H1 (cell line): ENCODE measurements at regions not wholly inside any gene's neighbourhood (a gene's known extent, or its start where the extent isn't known, plus 50 kb on each side); places are given as distances from the start of the nearest gene placed in this dataset.

Source experiments
- CTCF ChIA-PET: fragments of 300-600 bp; sonication (Branson Sonifier 250); formaldehyde crosslinking; loops from one replicate; lab custom pipeline; 2021; ENCODE audit not compliant: partially characterized antibody; lab: Charles Lee
- POLR2A ChIA-PET: fragments of 300-600 bp; sonication (Branson Sonifier 250); formaldehyde crosslinking; loops from one replicate; lab custom pipeline; 2021; ENCODE audit warnings: inconsistent platforms; ENCODE audit not compliant: partially characterized antibody; lab: Charles Lee
- DNase-seq, 2 experiments: peaks; one replicate each; pipeline versions ENCODE4 v3.0.0 to v3.0.0-alpha.2; 2010 to 2022; ENCODE audit warnings: low spot score in 2 of 2, low read depth in 1 of 2, mixed read lengths in 1 of 2
- FAIRE-seq: peaks from 2 replicates; lab custom pipeline; 2011; peaks lifted over from hg19 to GRCh38; lab: Jason Lieb, UNC
- H2AFZ ChIP-seq: 2 replicates; pipeline ENCODE4 v1.8.1; 2012; ENCODE audit warnings: low read length, inconsistent platforms
- H2AK5ac ChIP-seq: 2 replicates; pipeline ENCODE4 v1.6.1; 2013; ENCODE audit warnings: low read depth, low read length
- H2BK120ac ChIP-seq: replicated peaks from 2 replicates; pipeline ENCODE3; 2013; ENCODE audit warnings: low read depth, low read length, inconsistent platforms
- H2BK12ac ChIP-seq: 2 replicates; pipeline ENCODE4 v1.6.1; 2013; ENCODE audit warnings: low read depth, low read length
- H2BK15ac ChIP-seq: 2 replicates; pipeline ENCODE4 v1.6.1; 2013; ENCODE audit warnings: low read length
- H2BK20ac ChIP-seq: 2 replicates; pipeline ENCODE4 v1.6.1; 2013; ENCODE audit warnings: low read length
- H2BK5ac ChIP-seq: 2 replicates; pipeline ENCODE4 v1.6.1; 2013; ENCODE audit warnings: low read depth, low read length
- H3K14ac ChIP-seq: 2 replicates; pipeline ENCODE4 v1.6.1; 2013; ENCODE audit warnings: inconsistent platforms; ENCODE audit not compliant: insufficient read length
- H3K18ac ChIP-seq: 2 replicates; pipeline ENCODE4 v1.6.1; 2013; ENCODE audit warnings: low read length; ENCODE audit errors: extremely low read depth
- H3K23ac ChIP-seq: 2 replicates; pipeline ENCODE4 v1.6.1; 2013; ENCODE audit warnings: inconsistent platforms; ENCODE audit not compliant: insufficient read length
- H3K23me2 ChIP-seq: 2 replicates; pipeline ENCODE4 v1.6.1; 2013; ENCODE audit warnings: low read depth, low read length
- H3K27ac ChIP-seq: 2 replicates; pipeline ENCODE4 v1.6.1; 2011; ENCODE audit warnings: low read depth, low read length, inconsistent platforms
- H3K27me3 ChIP-seq, 4 experiments: replicated peaks in 1 of 4; 1 replicate in 1 of 4; 2 replicates in 3 of 4; pipeline versions ENCODE4 v1.6.1 to v1.8.1; 2011 to 2013; ENCODE audit warnings: low read length in 3 of 4, mild to moderate bottlenecking in 3 of 4, inconsistent platforms in 2 of 4, mixed read lengths in 2 of 4, moderate library complexity in 1 of 4; ENCODE audit not compliant: control insufficient read depth in 3 of 4, insufficient read depth in 3 of 4; ENCODE audit errors: extremely low read depth in 1 of 4
- H3K36me3 ChIP-seq, 4 experiments: 2 replicates each; pipeline versions ENCODE4 v1.6.1 to v1.8.1; 2011 to 2013; ENCODE audit warnings: mild to moderate bottlenecking in 4 of 4, low read length in 3 of 4, moderate library complexity in 2 of 4, control low read depth in 1 of 4, inconsistent platforms in 1 of 4; ENCODE audit not compliant: insufficient read depth in 4 of 4, control insufficient read depth in 2 of 4
- H3K4ac ChIP-seq: replicated peaks from 2 replicates; pipeline ENCODE3; 2013; ENCODE audit warnings: low read length, low read depth, mixed read lengths, inconsistent platforms; ENCODE audit not compliant: insufficient read length
- H3K4me1 ChIP-seq, 4 experiments: replicated peaks in 1 of 4; 1 replicate in 1 of 4; 2 replicates in 3 of 4; pipeline versions ENCODE4 v1.6.1 to v1.8.1; 2011 to 2013; ENCODE audit warnings: low read length in 3 of 4, inconsistent platforms in 2 of 4, mixed read lengths in 1 of 4; ENCODE audit not compliant: insufficient read depth in 4 of 4, control insufficient read depth in 3 of 4
- H3K4me2 ChIP-seq, 2 experiments: 2 replicates each; pipeline versions ENCODE4 v1.6.1 to v1.8.1; 2011 to 2013; ENCODE audit warnings: low read depth in 2 of 2, low read length in 2 of 2, control low read depth in 1 of 2, inconsistent platforms in 1 of 2, mild to moderate bottlenecking in 1 of 2; ENCODE audit not compliant: insufficient read depth in 1 of 2
- H3K4me3 ChIP-seq, 4 experiments: fragments of 200-600, 300-600 bp in 1 of 4; sonication (generic), shearing (Covaris generic), sonication (Bioruptor Twin) in 1 of 4; 2 replicates each; pipeline versions ENCODE4 v1.5.1 to v1.8.1; 2011 to 2016; ENCODE audit warnings: low read length in 4 of 4, low read depth in 3 of 4, control low read depth in 2 of 4, inconsistent platforms in 2 of 4, mild to moderate bottlenecking in 2 of 4, mixed read lengths in 1 of 4, moderate library complexity in 1 of 4; ENCODE audit not compliant: insufficient read depth in 2 of 4; ENCODE audit errors: extremely low read depth in 1 of 4
- H3K56ac ChIP-seq: replicated peaks from 2 replicates; pipeline ENCODE3; 2013; ENCODE audit warnings: low read depth, mild to moderate bottlenecking, mixed read lengths, low read length, inconsistent platforms; ENCODE audit not compliant: insufficient read length
- H3K79me1 ChIP-seq: 2 replicates; pipeline ENCODE4 v1.6.1; 2013; ENCODE audit warnings: low read depth, low read length, control low read depth
- H3K79me2 ChIP-seq, 2 experiments: 2 replicates each; pipeline versions ENCODE4 v1.6.1 to v1.8.1; 2012 to 2013; ENCODE audit warnings: low read length in 2 of 2, mild to moderate bottlenecking in 2 of 2, inconsistent platforms in 1 of 2; ENCODE audit not compliant: insufficient read depth in 2 of 2, control insufficient read depth in 1 of 2
- H3K9ac ChIP-seq, 4 experiments: replicated peaks in 1 of 4; 1 replicate in 1 of 4; 2 replicates in 3 of 4; pipeline versions ENCODE4 v1.6.1 to v1.8.1; 2011 to 2013; ENCODE audit warnings: low read depth in 3 of 4, low read length in 3 of 4, control low read depth in 2 of 4, mild to moderate bottlenecking in 2 of 4, moderate library complexity in 2 of 4, inconsistent platforms in 1 of 4; ENCODE audit errors: extremely low read depth in 1 of 4
- H3K9me3 ChIP-seq, 2 experiments: 2 replicates each; pipeline versions ENCODE4 v1.6.1 to v1.8.1; 2012 to 2013; ENCODE audit warnings: mild to moderate bottlenecking in 2 of 2, moderate library complexity in 2 of 2, control low read depth in 1 of 2, inconsistent platforms in 1 of 2, low read depth in 1 of 2, low read length in 1 of 2, mixed read lengths in 1 of 2; ENCODE audit not compliant: insufficient read depth in 2 of 2
- H4K20me1 ChIP-seq, 2 experiments: replicated peaks in 1 of 2; 2 replicates each; pipeline versions ENCODE3 to v1.8.1; 2011 to 2013; ENCODE audit warnings: inconsistent platforms in 2 of 2, low read length in 2 of 2, mild to moderate bottlenecking in 1 of 2; ENCODE audit not compliant: insufficient read depth in 2 of 2, control insufficient read depth in 1 of 2
- H4K5ac ChIP-seq: 2 replicates; pipeline ENCODE4 v1.6.1; 2013; ENCODE audit warnings: low read length, low read depth, mixed read lengths, inconsistent platforms; ENCODE audit not compliant: insufficient read length
- H4K8ac ChIP-seq: 2 replicates; pipeline ENCODE4 v1.8.0; 2013; ENCODE audit warnings: mild to moderate bottlenecking, moderate library complexity, low read length, inconsistent platforms; ENCODE audit not compliant: insufficient read depth; ENCODE audit errors: extremely low read depth
- H4K91ac ChIP-seq: replicated peaks from 2 replicates; pipeline ENCODE3; 2013; ENCODE audit warnings: low read length, mixed read lengths, inconsistent platforms; ENCODE audit not compliant: insufficient read length
- POLR2A ChIP-seq, 2 experiments: IDR thresholded peaks; 1 replicate in 1 of 2; 2 replicates in 1 of 2; pipeline ENCODE4 v1.6.1; 2011; ENCODE audit warnings: low read depth in 2 of 2, low read length in 2 of 2, mild to moderate bottlenecking in 2 of 2; ENCODE audit errors: control extremely low read depth in 1 of 2
- RAD21 ChIP-seq, 2 experiments: IDR thresholded peaks in 1 of 2; conservative IDR thresholded peaks in 1 of 2; 2 replicates each; pipeline ENCODE4 v1.6.1; 2011; ENCODE audit warnings: low read depth in 2 of 2, low read length in 2 of 2, improper control_type of control experiment in 1 of 2, inconsistent platforms in 1 of 2, mild to moderate bottlenecking in 1 of 2, moderate library complexity in 1 of 2
- RXRA ChIP-seq: IDR thresholded peaks from 2 replicates; pipeline ENCODE4 v1.6.1; 2011; ENCODE audit warnings: low read depth, mild to moderate bottlenecking, low read length, moderate library complexity; ENCODE audit not compliant: insufficient read depth
- SRF ChIP-seq: IDR thresholded peaks from 2 replicates; pipeline ENCODE4 v1.6.1; 2011; ENCODE audit warnings: mild to moderate bottlenecking, low read depth, low read length, moderate library complexity
- TEAD4 ChIP-seq: IDR thresholded peaks from 2 replicates; pipeline ENCODE4 v1.6.1; 2012; ENCODE audit warnings: low read depth, low read length, inconsistent platforms, mixed read lengths
- WGBS, 2 experiments: shearing (Covaris generic) in 1 of 2; methylation state at CpG; one replicate each; pipeline versions ENCODE4 v1.1.6 to v1.1.7; 2013 to 2015; ENCODE audit warnings: low lambda C conversion rate in 2 of 2, mixed read lengths in 2 of 2, inconsistent platforms in 1 of 2, low coverage in 1 of 2, missing lambda C conversion rate in 1 of 2; ENCODE audit not compliant: insufficient replicate concordance in 2 of 2, insufficient coverage in 1 of 2, insufficient read length in 1 of 2; ENCODE audit errors: extremely low coverage in 1 of 2, missing lambda C conversion rate in 1 of 2; 5-methylcytosine and 5-hydroxymethylcytosine counted together

DNA sequence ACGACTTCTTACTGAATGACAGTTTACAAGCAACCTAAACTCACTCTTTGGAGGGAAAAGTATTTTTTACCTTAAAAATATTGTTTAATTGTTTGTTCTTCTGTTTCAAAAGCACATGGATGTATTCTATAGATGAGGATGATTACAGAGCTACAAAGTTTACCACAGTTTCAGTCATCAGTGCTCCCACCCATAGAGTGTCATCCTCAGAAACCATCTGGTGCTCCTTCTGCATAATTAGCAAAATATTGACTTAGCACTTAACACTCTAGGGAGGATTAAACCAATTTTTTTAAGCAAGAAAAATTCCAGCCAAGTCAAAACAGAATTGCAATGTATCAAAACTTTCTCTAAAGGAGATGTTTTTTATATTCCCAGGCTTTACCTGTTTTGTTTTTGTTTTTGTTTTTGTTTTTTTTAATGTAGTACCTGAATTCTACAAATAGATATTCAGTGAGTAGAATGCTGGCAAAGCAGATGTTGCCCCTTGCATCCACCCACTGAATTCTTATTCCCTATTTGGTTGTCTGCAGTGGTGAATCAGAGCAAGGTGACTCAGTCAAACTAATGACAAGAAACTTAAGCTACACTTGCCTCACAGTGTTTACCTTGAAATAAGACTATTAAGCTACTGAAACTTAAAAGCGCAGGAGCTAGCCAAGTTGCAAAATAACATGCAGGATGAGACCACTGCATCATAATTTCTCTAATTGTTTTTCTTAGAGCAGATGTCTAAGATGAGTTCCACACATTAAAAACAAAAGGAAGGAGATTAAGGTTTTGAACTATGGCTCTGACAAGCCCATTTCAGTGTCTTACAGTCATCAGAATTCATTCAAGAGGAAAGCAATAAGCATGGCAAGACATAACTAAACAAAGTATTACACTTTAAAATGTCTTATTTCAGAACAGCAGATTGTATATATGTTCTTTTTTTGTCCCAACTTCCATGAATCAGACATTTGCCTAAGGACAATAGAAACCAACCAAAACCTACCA lies 155.1 kb upstream of the SOX6 start:
- Histone ChIP-seq H3K56ac (no peak overlapping the region), H2BK12ac (no peak overlapping the region), H3K4ac (no peak overlapping the region), H3K14ac (no peak overlapping the region), H3K27me3 (peaks cover 0 to 1% (median 0%) of the 10 kb centered on the region in 4 experiments; a peak in 1 of 7 replicates), H3K4me2 (no peak overlapping the region), H3K4me3 (no peak overlapping the region), H2AFZ (no peak overlapping the region), H3K9me3 (no peaks in the 10 kb centered on the region)
- FAIRE-seq (no peak), DNase-seq (no peak)
- no peak for TF ChIP-seq RXRA
- TF ChIP-seq SRF: no peak
- TF ChIP-seq TEAD4: no peak
- TF ChIP-seq RAD21 (IDR thresholded peaks at IDR 0.05 in 1 of 2, conservative IDR thresholded peaks at IDR 0.05 in 1 of 2; ENCODE audit: low read depth in 2 of 2, low read length in 2 of 2): no peak
- no peak for TF ChIP-seq POLR2A (IDR thresholded peaks at IDR 0.05; ENCODE audit: control extremely low read depth in 1 of 2, low read depth in 2 of 2, low read length in 2 of 2)
- TF ChIP-seq, all 59 proteins: peak for 0
- Histone ChIP-seq H2BK5ac (no peak overlapping the region), H3K9ac (no peak overlapping the region), H3K23ac (no peak overlapping the region), H2BK15ac (no peak overlapping the region), H4K5ac (no peak overlapping the region), H3K36me3 (no peaks in the 10 kb centered on the region), H3K4me1 (no peaks in the 10 kb centered on the region), H2AK5ac (no peak overlapping the region), H4K91ac (no peak overlapping the region), H3K79me1 (no peaks in the 10 kb centered on the region), H2BK120ac (no peak overlapping the region), H3K18ac (no peak overlapping the region), H4K20me1 (no peaks in the 10 kb centered on the region), H3K23me2 (no peaks in the 10 kb centered on the region), H3K79me2 (no peaks in the 10 kb centered on the region), H2BK20ac (no peak overlapping the region), H4K8ac (no peak overlapping the region), H3K27ac (no peak overlapping the region)
- POLR2A ChIA-PET: no interaction called here
- 91% methylated on average over 2 of the region's 2 CpGs; no CpG with 5 or more reads in 1 of the 2 experiments for WGBS, 2 experiments
- CTCF ChIA-PET: no interaction called here
